ENCODE measurements at regions not wholly inside any gene's neighbourhood (a gene's known extent, or its start where the extent isn't known, plus 50 kb on each side); places are given as distances from the start of the nearest gene placed in this dataset.

GRCh38 chr6:27056615-27057014, 190.9 kb upstream of the PRSS16 start:
- Histone ChIP-seq H3K9me3 (ENCODE audit: low read depth) (no peaks in the 10 kb centered on the region), H2AFZ (no peak overlapping the region), H4K20me1 (ENCODE audit: insufficient read depth) (no peaks in the 10 kb centered on the region), H3K9ac (no peak overlapping the region), H3K4me1 (ENCODE audit: insufficient read depth) (no peaks in the 10 kb centered on the region), H3K9me2 (ENCODE audit: insufficient read depth) (no peaks in the 10 kb centered on the region), H3K4me2 (ENCODE audit: unreplicated experiment) (no peak overlapping the region), H3K36me3 (ENCODE audit: low read depth) (no peaks in the 10 kb centered on the region), H3K79me2 (ENCODE audit: insufficient read depth) (no peaks in the 10 kb centered on the region), H3K27ac (no peak overlapping the region), H3F3A (ENCODE audit: insufficient read depth) (no peaks in the 10 kb centered on the region), H3K27me3 (replicated peaks; ENCODE audit: insufficient read depth) (no peaks in the 10 kb centered on the region; the same call in 1 of the 2 replicates), H3K4me3 (no peak overlapping the region)
- 91 to 97% methylated on average over 1 of the region's 1 CpG for WGBS, 2 experiments (ENCODE audit: low coverage in 1 of 2, low lambda C conversion rate in 2 of 2, missing lambda C conversion rate in 2 of 2)
- in situ Hi-C loops (cut with MboI), result no loop called here
- TF ChIP-seq EZH2 (IDR thresholded peaks at IDR 0.05; ENCODE audit: insufficient read depth, poor library complexity, severe bottlenecking) (no peak), EZH2phosphoT487 (IDR thresholded peaks at IDR 0.05; ENCODE audit: insufficient read depth, low read depth) (no peak)
- no peak for DNase-seq

DNA sequence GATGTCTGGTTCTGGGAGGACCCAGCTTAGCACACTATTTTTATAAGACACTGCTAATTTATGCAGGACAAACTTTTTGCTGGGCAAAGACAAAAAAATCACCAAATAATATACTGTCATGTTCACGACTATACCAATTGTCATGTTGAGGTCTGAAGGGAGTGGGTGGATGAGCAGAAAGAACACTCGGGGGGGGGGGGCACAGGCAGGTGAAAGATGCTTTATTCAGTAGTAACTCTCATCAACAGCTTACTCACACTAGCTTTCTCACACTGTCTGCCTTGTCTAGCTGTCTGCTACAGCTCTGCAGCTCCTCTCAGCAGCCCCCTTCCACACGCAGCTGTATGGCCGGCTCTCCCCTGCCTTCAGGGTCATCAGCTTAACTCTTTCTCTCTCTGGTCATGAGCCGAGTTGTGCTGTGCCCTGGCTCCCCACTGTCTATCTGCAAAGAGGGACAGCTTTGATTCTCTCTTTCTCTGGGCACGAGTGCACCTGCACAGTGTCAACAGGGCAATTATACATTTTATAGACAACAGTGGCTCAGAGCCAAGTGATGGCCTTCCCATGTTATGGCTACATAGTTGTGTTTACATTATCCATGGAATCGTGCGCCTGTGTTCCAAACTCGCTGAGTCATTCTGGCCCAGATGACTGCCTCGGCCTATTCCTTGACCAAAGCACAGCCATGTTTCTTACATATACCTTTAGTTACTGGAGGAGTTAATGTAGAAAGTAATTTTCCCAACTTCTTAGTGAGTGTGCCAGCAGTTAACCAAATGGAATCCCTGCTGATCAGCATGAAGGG, 187.7 kb upstream of the PRSS16 start:
- Histone ChIP-seq H3K9me2 (ENCODE audit: insufficient read depth) (no peaks in the 10 kb centered on the region), H3K4me3 (no peak overlapping the region), H3K9ac (no peak overlapping the region), H4K20me1 (ENCODE audit: insufficient read depth) (no peaks in the 10 kb centered on the region), H3K36me3 (ENCODE audit: low read depth) (no peaks in the 10 kb centered on the region), H3K4me2 (ENCODE audit: unreplicated experiment) (no peak overlapping the region), H3K79me2 (ENCODE audit: insufficient read depth) (no peaks in the 10 kb centered on the region), H3K4me1 (ENCODE audit: insufficient read depth) (no peaks in the 10 kb centered on the region), H3K27ac (no peak overlapping the region), H3K9me3 (ENCODE audit: low read depth) (no peaks in the 10 kb centered on the region), H2AFZ (no peak overlapping the region), H3K27me3 (replicated peaks; ENCODE audit: insufficient read depth) (no peaks in the 10 kb centered on the region; the same call in 1 of the 2 replicates), H3F3A (ENCODE audit: insufficient read depth) (no peaks in the 10 kb centered on the region)
- WGBS, 2 experiments (ENCODE audit: low coverage in 1 of 2, low lambda C conversion rate in 2 of 2, missing lambda C conversion rate in 2 of 2), result 34% methylated on average over 10 of the region's 10 CpGs
- no peak for DNase-seq
- in situ Hi-C loops (cut with MboI), result no loop called here
- TF ChIP-seq EZH2phosphoT487 (IDR thresholded peaks at IDR 0.05; ENCODE audit: insufficient read depth, low read depth) (no peak), EZH2 (IDR thresholded peaks at IDR 0.05; ENCODE audit: insufficient read depth, poor library complexity, severe bottlenecking) (no peak)

GRCh38 chr6:27061235-27061993, 186.1 kb upstream of the PRSS16 start:
- H3K27ac ChIP-seq, result no peak overlapping the region
- no peak for DNase-seq
- H4K20me1 ChIP-seq (ENCODE audit: insufficient read depth), result no peaks in the 10 kb centered on the region
- no peak overlapping the region for H3K9ac ChIP-seq
- in situ Hi-C loops (cut with MboI), result no loop called here
- H3K79me2 ChIP-seq (ENCODE audit: insufficient read depth), result no peaks in the 10 kb centered on the region
- H3F3A ChIP-seq (ENCODE audit: insufficient read depth), result no peaks in the 10 kb centered on the region
- H3K9me2 ChIP-seq (ENCODE audit: insufficient read depth), result no peaks in the 10 kb centered on the region
- no peak overlapping the region for H3K4me3 ChIP-seq
- no peak overlapping the region for H3K4me2 ChIP-seq (ENCODE audit: unreplicated experiment)
- no peaks in the 10 kb centered on the region for H3K4me1 ChIP-seq (ENCODE audit: insufficient read depth)
- 39 to 47% methylated on average over 3 of the region's 3 CpGs for whole genome bisulfite sequencing, 2 experiments (ENCODE audit: low coverage in 1 of 2, low lambda C conversion rate in 2 of 2, missing lambda C conversion rate in 2 of 2)
- no peaks in the 10 kb centered on the region for H3K27me3 ChIP-seq (replicated peaks; ENCODE audit: insufficient read depth)
- no peaks in the 10 kb centered on the region for H3K36me3 ChIP-seq (ENCODE audit: low read depth)
- no peaks in the 10 kb centered on the region for H3K9me3 ChIP-seq (ENCODE audit: low read depth)
- no peak for TF ChIP-seq EZH2 (IDR thresholded peaks at IDR 0.05; ENCODE audit: insufficient read depth, poor library complexity, severe bottlenecking)
- TF ChIP-seq EZH2phosphoT487 (IDR thresholded peaks at IDR 0.05; ENCODE audit: insufficient read depth, low read depth), result no peak
- H2AFZ ChIP-seq, result no peak overlapping the region

GRCh38 chr6:27062755-27063154, 184.7 kb upstream of the PRSS16 start:
- Histone ChIP-seq H3K9me3 (ENCODE audit: low read depth) (no peaks in the 10 kb centered on the region), H3K4me1 (ENCODE audit: insufficient read depth) (no peaks in the 10 kb centered on the region), H3K27ac (no peak overlapping the region), H3K36me3 (ENCODE audit: low read depth) (no peaks in the 10 kb centered on the region), H3K9ac (no peak overlapping the region), H3K27me3 (replicated peaks; ENCODE audit: insufficient read depth) (no peaks in the 10 kb centered on the region), H3K79me2 (ENCODE audit: insufficient read depth) (no peaks in the 10 kb centered on the region), H3K4me2 (ENCODE audit: unreplicated experiment) (no peak overlapping the region), H2AFZ (no peak overlapping the region), H3K4me3 (no peak overlapping the region), H4K20me1 (ENCODE audit: insufficient read depth) (no peaks in the 10 kb centered on the region), H3F3A (ENCODE audit: insufficient read depth) (no peaks in the 10 kb centered on the region), H3K9me2 (ENCODE audit: insufficient read depth) (no peaks in the 10 kb centered on the region)
- in situ Hi-C loops (cut with MboI), result no loop called here
- DNase-seq, result no peak
- TF ChIP-seq EZH2 (IDR thresholded peaks at IDR 0.05; ENCODE audit: insufficient read depth, poor library complexity, severe bottlenecking), result no peak
- no peak for TF ChIP-seq EZH2phosphoT487 (IDR thresholded peaks at IDR 0.05; ENCODE audit: insufficient read depth, low read depth)

All from GM23248 (cell line).